SK-N-SH (cell line): ENCODE measurements at regions not wholly inside any gene's neighbourhood (a gene's known extent, or its start where the extent isn't known, plus 50 kb on each side); places are given as distances from the start of the nearest gene placed in this dataset.

ENCODE experiments used
- CTCF ChIA-PET: fragments of 300-600, 350-600 bp; formaldehyde crosslinking; extraction: SDS; loops from one replicate; lab custom pipeline; 2021; lab: Yijun Ruan, JAX
- POLR2A ChIA-PET: fragments of 350-600 bp; sonication (Branson Sonifier 250); formaldehyde crosslinking; extraction: SDS; loops from one replicate; lab custom pipeline; 2020; ENCODE audit warnings: antibody characterized with exemption, inconsistent platforms; lab: Yijun Ruan, JAX
- DNase-seq: peaks from one replicate; pipeline ENCODE4 v3.0.0; 2012
- H2AFZ ChIP-seq: fragments of 200-600 bp; sonication (generic); 2 replicates; pipeline ENCODE4 v1.8.1; 2016; ENCODE audit warnings: antibody characterized with exemption, mild to moderate bottlenecking, low read depth
- H3F3A ChIP-seq: fragments of 200-600 bp; sonication (generic); replicated peaks from 2 replicates; pipeline ENCODE3; 2016; ENCODE audit warnings: antibody characterized with exemption, mild to moderate bottlenecking; ENCODE audit not compliant: insufficient read depth
- H3K27ac ChIP-seq, 2 experiments: fragments of 200-500 bp in 1 of 2; fragments of 200-600 bp in 1 of 2; sonication (Bioruptor generic) in 1 of 2; sonication (generic), shearing (Covaris generic) in 1 of 2; 2 replicates each; pipeline versions ENCODE4 v1.5.1 to v1.6.1; 2014 to 2016; ENCODE audit warnings: low read depth in 2 of 2, inconsistent platforms in 1 of 2, low read length in 1 of 2, mild to moderate bottlenecking in 1 of 2, mixed read lengths in 1 of 2
- H3K27me3 ChIP-seq: fragments of 200-600 bp; sonication (generic), shearing (Covaris generic); 2 replicates; pipeline ENCODE4 v1.6.1; 2016; ENCODE audit warnings: mixed run types; ENCODE audit not compliant: insufficient read depth
- H3K36me3 ChIP-seq, 2 experiments: fragments of 200-500 bp in 1 of 2; fragments of 200-600 bp in 1 of 2; sonication (Bioruptor generic) in 1 of 2; sonication (generic) in 1 of 2; replicated peaks in 1 of 2; 2 replicates each; pipeline versions ENCODE3 to v1.5.1; 2014 to 2016; ENCODE audit warnings: low read length in 1 of 2, mild to moderate bottlenecking in 1 of 2; ENCODE audit not compliant: insufficient read depth in 2 of 2, control insufficient read depth in 1 of 2
- H3K4me1 ChIP-seq, 2 experiments: fragments of 200-500 bp in 1 of 2; fragments of 200-600 bp in 1 of 2; sonication (Bioruptor generic) in 1 of 2; sonication (generic), shearing (Covaris generic) in 1 of 2; 2 replicates each; pipeline versions ENCODE4 v1.5.1 to v1.6.1; 2014 to 2016; ENCODE audit warnings: low read depth in 1 of 2, low read length in 1 of 2, mixed run types in 1 of 2; ENCODE audit not compliant: insufficient read depth in 2 of 2, control insufficient read depth in 1 of 2
- H3K4me2 ChIP-seq: fragments of 200-600 bp; sonication (generic), shearing (Covaris generic); 2 replicates; pipeline ENCODE4 v1.6.1; 2017; ENCODE audit warnings: mixed run types
- H3K4me3 ChIP-seq, 2 experiments: fragments of 200-500 bp in 1 of 2; fragments of 200-600 bp in 1 of 2; sonication (Bioruptor generic) in 1 of 2; sonication (generic), shearing (Covaris generic) in 1 of 2; 2 replicates each; pipeline versions ENCODE4 v1.5.1 to v1.8.1; 2014 to 2016; ENCODE audit warnings: low read depth in 2 of 2, inconsistent platforms in 1 of 2, low read length in 1 of 2, mild to moderate bottlenecking in 1 of 2, mixed read lengths in 1 of 2, moderate library complexity in 1 of 2
- H3K79me2 ChIP-seq: fragments of 200-600 bp; sonication (generic); 2 replicates; pipeline ENCODE4 v1.8.1; 2017; ENCODE audit warnings: mild to moderate bottlenecking; ENCODE audit not compliant: insufficient read depth
- H3K9ac ChIP-seq: fragments of 200-600 bp; sonication (generic); 2 replicates; pipeline ENCODE4 v1.6.1; 2017; ENCODE audit warnings: mixed run types
- H3K9me2 ChIP-seq: fragments of 200-600 bp; sonication (generic); 2 replicates; pipeline ENCODE4 v1.6.1; 2017; ENCODE audit warnings: mixed run types
- H3K9me3 ChIP-seq: fragments of 200-600 bp; sonication (generic); 2 replicates; pipeline ENCODE4 v1.6.1; 2017; ENCODE audit warnings: mixed run types, mild to moderate bottlenecking, moderate library complexity
- H4K20me1 ChIP-seq: fragments of 200-600 bp; sonication (generic); 2 replicates; pipeline ENCODE4 v1.6.1; 2017; ENCODE audit warnings: mild to moderate bottlenecking, mixed run types; ENCODE audit not compliant: insufficient read depth
- CHD2 ChIP-seq: fragments of 150-350 bp; IDR thresholded peaks from 2 replicates; pipeline ENCODE4 v1.6.1; 2018; ENCODE audit warnings: low read length; ENCODE audit not compliant: partially characterized antibody
- CTCF ChIP-seq: fragments of 200-600 bp; sonication (generic); IDR thresholded peaks from 2 replicates; pipeline ENCODE4 v1.6.1; 2017; ENCODE audit warnings: antibody characterized with exemption, mild to moderate bottlenecking, moderate library complexity
- EZH2phosphoT487 ChIP-seq: fragments of 200-600 bp; sonication (generic); IDR thresholded peaks from 2 replicates; pipeline ENCODE4 v1.6.1; 2017; ENCODE audit warnings: low read depth, mixed run types, mild to moderate bottlenecking, antibody characterized with exemption, moderate library complexity, borderline replicate concordance
- FOXJ3 ChIP-seq: sonication (generic); formaldehyde crosslinking; IDR thresholded peaks from 2 replicates; pipeline ENCODE4 v1.5.1; 2020; ENCODE audit warnings: mild to moderate bottlenecking, missing genetic modification reagents
- FOXM1 ChIP-seq: IDR thresholded peaks from 2 replicates; pipeline ENCODE4 v1.4.0; 2012; ENCODE audit warnings: low read depth, mild to moderate bottlenecking
- GABPA ChIP-seq: IDR thresholded peaks from 2 replicates; pipeline ENCODE4 v1.4.0; 2012; ENCODE audit warnings: low read depth, mild to moderate bottlenecking
- GATA2 ChIP-seq: sonication (generic); formaldehyde crosslinking; IDR thresholded peaks from 2 replicates; pipeline ENCODE4 v1.5.0; 2020; ENCODE audit warnings: mild to moderate bottlenecking, missing genetic modification reagents
- MXI1 ChIP-seq: IDR thresholded peaks from 2 replicates; pipeline ENCODE4 v1.6.1; 2012; ENCODE audit warnings: mild to moderate bottlenecking, low read depth, low read length, improper control_type of control experiment
- RCOR1 ChIP-seq: fragments of 150-350 bp; IDR thresholded peaks from 2 replicates; pipeline ENCODE4 v1.6.1; 2017; ENCODE audit warnings: antibody characterized with exemption, low read length
- RFX5 ChIP-seq: IDR thresholded peaks from 2 replicates; pipeline ENCODE4 v1.6.1; 2012; ENCODE audit warnings: mild to moderate bottlenecking, improper control_type of control experiment, low read length
- RXRA ChIP-seq: IDR thresholded peaks from 2 replicates; pipeline ENCODE4 v1.4.0; 2012; ENCODE audit warnings: low read depth, mild to moderate bottlenecking, borderline replicate concordance
- SMC3 ChIP-seq: IDR thresholded peaks from 2 replicates; pipeline ENCODE4 v1.6.1; 2012; ENCODE audit warnings: low read depth, low read length, improper control_type of control experiment
- TAF1 ChIP-seq: IDR thresholded peaks from 2 replicates; pipeline ENCODE4 v1.6.1; 2012; ENCODE audit warnings: low read depth, mild to moderate bottlenecking, low read length, moderate library complexity, borderline replicate concordance
- WGBS: methylation state at CpG from one replicate; pipeline ENCODE4 v1.1.6; 2017; ENCODE audit warnings: low lambda C conversion rate; 5-methylcytosine and 5-hydroxymethylcytosine counted together
- TF ChIP-seq, protein P1 (sequence below): IDR thresholded peaks from 2 replicates; pipeline ENCODE4; 2012

DNA sequence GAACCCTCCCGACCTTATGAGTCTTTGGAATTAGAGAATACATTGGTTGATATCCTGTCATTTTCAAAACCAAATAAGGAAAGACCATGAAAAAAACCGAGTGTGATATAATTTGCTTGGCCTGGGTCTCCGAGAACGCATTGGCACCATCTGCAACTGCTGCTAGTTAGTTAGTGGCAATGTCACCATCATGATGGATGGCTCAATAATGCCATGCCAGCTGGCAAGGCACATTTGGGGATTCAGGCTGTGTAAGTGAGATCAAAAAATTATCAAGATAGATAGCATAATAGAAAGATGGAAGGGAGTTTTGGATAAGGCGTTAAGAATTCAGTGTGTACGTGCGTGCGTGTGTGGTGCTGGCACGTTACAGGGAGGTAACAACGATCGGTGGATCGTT, 134.7 kb upstream of the TCERG1L start:
- POLR2A ChIA-PET: no interaction called here
- H3K9me2 ChIP-seq: no peaks in the 10 kb centered on the region
- 51% methylated on average over 12 of the region's 12 CpGs for WGBS

DNA sequence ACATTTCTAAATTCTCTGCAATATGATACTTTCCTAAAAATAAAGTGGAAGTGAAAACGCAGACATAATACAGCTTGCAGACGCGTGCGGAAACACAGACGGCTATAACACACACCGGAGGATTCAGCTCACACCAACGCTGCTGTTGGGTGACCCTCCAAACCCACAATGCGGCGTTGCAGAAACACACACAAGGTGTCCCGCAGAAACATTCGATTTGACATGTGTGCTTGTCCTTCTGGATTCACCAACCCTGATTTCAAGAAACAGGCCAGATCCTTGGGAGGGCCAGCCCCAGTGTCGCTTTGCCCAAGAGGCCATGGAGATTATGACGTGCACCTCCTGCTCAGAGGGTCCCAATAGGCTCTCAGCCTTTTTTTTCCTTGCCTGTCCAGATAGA, 136.7 kb upstream of the TCERG1L start:
- no peaks in the 10 kb centered on the region for H3K36me3 ChIP-seq
- no peaks in the 10 kb centered on the region for H3K27me3 ChIP-seq
- H4K20me1 ChIP-seq: no peaks in the 10 kb centered on the region
- no peaks in the 10 kb centered on the region for H3K9me2 ChIP-seq
- no peak overlapping the region for H3K9ac ChIP-seq
- H3K79me2 ChIP-seq: no peaks in the 10 kb centered on the region
- POLR2A ChIA-PET: no interaction called here
- no peak overlapping the region for H3K4me2 ChIP-seq
- CTCF ChIA-PET: no interaction called here
- H3K4me1 ChIP-seq: no peaks in the 10 kb centered on the region
- DNase-seq: no peak
- WGBS: 75% methylated on average over 11 of the region's 13 CpGs
- no peak overlapping the region for H3K27ac ChIP-seq
- TF ChIP-seq FOXJ3 (CRISPR knock-in tag) (no peak), RFX5 (no peak), RCOR1 (no peak), CTCF (no peak), GATA2 (CRISPR knock-in tag) (no peak), CHD2 (no peak), FOXM1 (no peak), TAF1 (no peak)
- TF ChIP-seq, protein P1, sequence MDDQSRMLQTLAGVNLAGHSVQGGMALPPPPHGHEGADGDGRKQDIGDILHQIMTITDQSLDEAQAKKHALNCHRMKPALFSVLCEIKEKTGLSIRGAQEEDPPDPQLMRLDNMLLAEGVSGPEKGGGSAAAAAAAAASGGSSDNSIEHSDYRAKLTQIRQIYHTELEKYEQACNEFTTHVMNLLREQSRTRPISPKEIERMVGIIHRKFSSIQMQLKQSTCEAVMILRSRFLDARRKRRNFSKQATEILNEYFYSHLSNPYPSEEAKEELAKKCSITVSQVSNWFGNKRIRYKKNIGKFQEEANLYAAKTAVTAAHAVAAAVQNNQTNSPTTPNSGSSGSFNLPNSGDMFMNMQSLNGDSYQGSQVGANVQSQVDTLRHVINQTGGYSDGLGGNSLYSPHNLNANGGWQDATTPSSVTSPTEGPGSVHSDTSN: no peak
- no peak overlapping the region for H3K4me3 ChIP-seq
- H3F3A ChIP-seq: no peaks in the 10 kb centered on the region
- H3K9me3 ChIP-seq: no peaks in the 10 kb centered on the region
- no peak overlapping the region for H2AFZ ChIP-seq

More for the DNA sequence above, 134.7 kb upstream of the TCERG1L start:
- DNase-seq: no peak
- H3K9me3 ChIP-seq: no peaks in the 10 kb centered on the region
- H2AFZ ChIP-seq: no peak overlapping the region
- H3K27ac ChIP-seq: no peak overlapping the region
- no peaks in the 10 kb centered on the region for H3K79me2 ChIP-seq
- TF ChIP-seq RXRA (no peak), MXI1 (no peak), SMC3 (no peak), GABPA (no peak), EZH2phosphoT487 (no peak)
- no peak overlapping the region for H3K4me3 ChIP-seq
- H3K4me2 ChIP-seq: no peak overlapping the region
- H3F3A ChIP-seq: no peaks in the 10 kb centered on the region
- H3K36me3 ChIP-seq: no peaks in the 10 kb centered on the region
- CTCF ChIA-PET: interaction anchor here (1.8 kb wide), 1 partner anchor 8 kb away, joined by 11 read pairs; no protein-coding TSS in a partner anchor
- no peaks in the 10 kb centered on the region for H3K27me3 ChIP-seq
- no peaks in the 10 kb centered on the region for H3K4me1 ChIP-seq
- no peak overlapping the region for H3K9ac ChIP-seq
- H4K20me1 ChIP-seq: no peaks in the 10 kb centered on the region
